ENCODE measurements at regions not wholly inside any gene's neighbourhood (a gene's known extent, or its start where the extent isn't known, plus 50 kb on each side); places are given as distances from the start of the nearest gene placed in this dataset.
"Not testable (repeated sequence)": the region's sequence is repeated elsewhere in the genome, so short reads cannot be mapped to it uniquely, and the experiment has no call there.

- Histone ChIP-seq H3K4me3 (ENCODE audit: low read depth, low read length) (no peak overlapping the region), H3K36me3 (ENCODE audit: control insufficient read depth, insufficient read depth, low read length) (no peaks in the 10 kb centered on the region), H3K27me3 (ENCODE audit: control insufficient read depth, insufficient read depth, low read length) (no peaks in the 10 kb centered on the region)
- no peak for DNase-seq (ENCODE audit: low read depth)
- TF ChIP-seq CTCF (IDR thresholded peaks at IDR 0.05; ENCODE audit: insufficient read depth, low read depth, low read length) = no peak
- ChIA-PET CTCF (interaction anchor here (0.6 kb wide), 1 partner anchor 84 kb away, joined by 4 read pairs; no protein-coding TSS in a partner anchor), POLR2A (no interaction called here)
Observed at GRCh38 chr2:107534926-107535325, 291.8 kb upstream of the RGPD4 start.

- DNase-seq (ENCODE audit: low read depth); H3K4me3 ChIP-seq (ENCODE audit: low read depth, low read length); POLR2A ChIA-PET; H3K27me3 ChIP-seq (ENCODE audit: control insufficient read depth, insufficient read depth, low read length); H3K36me3 ChIP-seq (ENCODE audit: control insufficient read depth, insufficient read depth, low read length): not testable (repeated sequence)
- CTCF ChIA-PET = interaction anchor here (0.8 kb wide), 1 partner anchor 13 kb away, joined by 4 read pairs; no protein-coding TSS in a partner anchor
Observed at GRCh38 chr2:107535905-107536689, 290.6 kb upstream of the RGPD4 start.

- POLR2A ChIA-PET = no interaction called here
- no peak for TF ChIP-seq CTCF (IDR thresholded peaks at IDR 0.05; ENCODE audit: insufficient read depth, low read depth, low read length)
- Histone ChIP-seq H3K4me3 (ENCODE audit: low read depth, low read length) (no peak overlapping the region), H3K36me3 (ENCODE audit: control insufficient read depth, insufficient read depth, low read length) (no peaks in the 10 kb centered on the region), H3K27me3 (ENCODE audit: control insufficient read depth, insufficient read depth, low read length) (no peaks in the 10 kb centered on the region)
- CTCF ChIA-PET = no interaction called here
- DNase-seq (ENCODE audit: low read depth) = no peak
Observed at GRCh38 chr2:107542314-107542740, 284.4 kb upstream of the RGPD4 start.

GRCh38 chr2:107543793-107544192 is 282.9 kb upstream of the RGPD4 start:
- CTCF ChIA-PET = no interaction called here
- POLR2A ChIA-PET = no interaction called here
- H3K4me3 ChIP-seq (ENCODE audit: low read depth, low read length) = no peak overlapping the region
- H3K27me3 ChIP-seq (ENCODE audit: control insufficient read depth, insufficient read depth, low read length) = no peaks in the 10 kb centered on the region
- no peak for DNase-seq (ENCODE audit: low read depth)
- no peaks in the 10 kb centered on the region for H3K36me3 ChIP-seq (ENCODE audit: control insufficient read depth, insufficient read depth, low read length)
- no peak for TF ChIP-seq CTCF (IDR thresholded peaks at IDR 0.05; ENCODE audit: insufficient read depth, low read depth, low read length)

GRCh38 chr2:107545066-107545465 is 281.6 kb upstream of the RGPD4 start:
- Histone ChIP-seq H3K36me3 (ENCODE audit: control insufficient read depth, insufficient read depth, low read length) (no peaks in the 10 kb centered on the region), H3K27me3 (ENCODE audit: control insufficient read depth, insufficient read depth, low read length) (no peaks in the 10 kb centered on the region), H3K4me3 (ENCODE audit: low read depth, low read length) (no peak overlapping the region)
- no peak for TF ChIP-seq CTCF (IDR thresholded peaks at IDR 0.05; ENCODE audit: insufficient read depth, low read depth, low read length)
- DNase-seq (ENCODE audit: low read depth) = no peak
- ChIA-PET CTCF (no interaction called here), POLR2A (no interaction called here)

- no peak for TF ChIP-seq CTCF (IDR thresholded peaks at IDR 0.05; ENCODE audit: insufficient read depth, low read depth, low read length)
Observed at GRCh38 chr2:107545851-107546250, 280.8 kb upstream of the RGPD4 start.

More at GRCh38 chr2:107545851-107546250, 280.8 kb upstream of the RGPD4 start:
- Histone ChIP-seq H3K4me3 (ENCODE audit: low read depth, low read length) (no peak overlapping the region), H3K36me3 (ENCODE audit: control insufficient read depth, insufficient read depth, low read length) (no peaks in the 10 kb centered on the region), H3K27me3 (ENCODE audit: control insufficient read depth, insufficient read depth, low read length) (no peaks in the 10 kb centered on the region)
- DNase-seq (ENCODE audit: low read depth) = no peak
- CTCF ChIA-PET = no interaction called here
- POLR2A ChIA-PET = no interaction called here
